ENCODE measurements at regions not wholly inside any gene's neighbourhood (a gene's known extent, or its start where the extent isn't known, plus 50 kb on each side); places are given as distances from the start of the nearest gene placed in this dataset.
"Not testable (repeated sequence)": the region's sequence is repeated elsewhere in the genome, so short reads cannot be mapped to it uniquely, and the experiment has no call there.

GRCh38 chr9:91017245-91017644, 215.6 kb downstream of the SYK start:
- H3K9me3 ChIP-seq (ENCODE audit: control insufficient read depth, insufficient read depth, low read length), result no peaks in the 10 kb centered on the region
- no peaks in the 10 kb centered on the region for H3K4me1 ChIP-seq (ENCODE audit: control insufficient read depth, low read length)
- H3K9me2 ChIP-seq (replicated peaks; ENCODE audit: control insufficient read depth, low read length), result no peaks in the 10 kb centered on the region
- no peaks in the 10 kb centered on the region for H3F3A ChIP-seq (ENCODE audit: control insufficient read depth, insufficient read depth)
- peaks cover 5% of the 10 kb centered on the region for H3K27me3 ChIP-seq (ENCODE audit: control insufficient read depth, low read length)
- no peaks in the 10 kb centered on the region for H3K79me2 ChIP-seq (ENCODE audit: control insufficient read depth, low read length)
- H3K36me3 ChIP-seq (ENCODE audit: control insufficient read depth, low read length), result no peaks in the 10 kb centered on the region
- H3K4me2 ChIP-seq (ENCODE audit: low read length), result no peak overlapping the region
- H3K4me3 ChIP-seq (ENCODE audit: low read length), result no peak overlapping the region
- H3K27ac ChIP-seq (ENCODE audit: low read depth, low read length), result no peak overlapping the region
- TF ChIP-seq EZH2phosphoT487 (IDR thresholded peaks at IDR 0.05; ENCODE audit: borderline replicate concordance, low read length) (no peak), CTCF (IDR thresholded peaks at IDR 0.05; ENCODE audit: low read depth, low read length, poor library complexity, severe bottlenecking) (no peak)
- no peaks in the 10 kb centered on the region for H4K20me1 ChIP-seq (ENCODE audit: control insufficient read depth, insufficient read depth, low read depth, low read length)

- H3K4me2 ChIP-seq (ENCODE audit: low read length); H3K27ac ChIP-seq (ENCODE audit: low read depth, low read length); H3K9me2 ChIP-seq (replicated peaks; ENCODE audit: control insufficient read depth, low read length): not testable (repeated sequence)
These were observed 218.3 kb downstream of the SYK start for GRCh38 chr9:91019871-91020270.

GRCh38 chr9:91021656-91022055, 220.0 kb downstream of the SYK start:
- not testable (repeated sequence) for H3K36me3 ChIP-seq (ENCODE audit: control insufficient read depth, low read length); H3K27ac ChIP-seq (ENCODE audit: low read depth, low read length); H3K9me3 ChIP-seq (ENCODE audit: control insufficient read depth, insufficient read depth, low read length); H3K4me2 ChIP-seq (ENCODE audit: low read length); H3K4me3 ChIP-seq (ENCODE audit: low read length); H3K79me2 ChIP-seq (ENCODE audit: control insufficient read depth, low read length); H4K20me1 ChIP-seq (ENCODE audit: control insufficient read depth, insufficient read depth, low read depth, low read length); H3K9me2 ChIP-seq (replicated peaks; ENCODE audit: control insufficient read depth, low read length); H3F3A ChIP-seq (ENCODE audit: control insufficient read depth, insufficient read depth); H3K27me3 ChIP-seq (ENCODE audit: control insufficient read depth, low read length); H3K4me1 ChIP-seq (ENCODE audit: control insufficient read depth, low read length)

More at GRCh38 chr9:91019871-91020270, 218.3 kb downstream of the SYK start:
- not testable (repeated sequence) for H3K9me3 ChIP-seq (ENCODE audit: control insufficient read depth, insufficient read depth, low read length); H3F3A ChIP-seq (ENCODE audit: control insufficient read depth, insufficient read depth); H3K4me3 ChIP-seq (ENCODE audit: low read length); H3K27me3 ChIP-seq (ENCODE audit: control insufficient read depth, low read length); H3K36me3 ChIP-seq (ENCODE audit: control insufficient read depth, low read length); H3K79me2 ChIP-seq (ENCODE audit: control insufficient read depth, low read length); H4K20me1 ChIP-seq (ENCODE audit: control insufficient read depth, insufficient read depth, low read depth, low read length); H3K4me1 ChIP-seq (ENCODE audit: control insufficient read depth, low read length)

- H3F3A ChIP-seq (ENCODE audit: control insufficient read depth, insufficient read depth), result no peaks in the 10 kb centered on the region
- no peaks in the 10 kb centered on the region for H3K79me2 ChIP-seq (ENCODE audit: control insufficient read depth, low read length)
- no peak overlapping the region for H3K4me2 ChIP-seq (ENCODE audit: low read length)
- H4K20me1 ChIP-seq (ENCODE audit: control insufficient read depth, insufficient read depth, low read depth, low read length), result no peaks in the 10 kb centered on the region
- no peaks in the 10 kb centered on the region for H3K36me3 ChIP-seq (ENCODE audit: control insufficient read depth, low read length)
- no peaks in the 10 kb centered on the region for H3K9me3 ChIP-seq (ENCODE audit: control insufficient read depth, insufficient read depth, low read length)
- no peaks in the 10 kb centered on the region for H3K27me3 ChIP-seq (ENCODE audit: control insufficient read depth, low read length)
- H3K9me2 ChIP-seq (replicated peaks; ENCODE audit: control insufficient read depth, low read length), result no peaks in the 10 kb centered on the region
- no peak overlapping the region for H3K27ac ChIP-seq (ENCODE audit: low read depth, low read length)
- no peaks in the 10 kb centered on the region for H3K4me1 ChIP-seq (ENCODE audit: control insufficient read depth, low read length)
- no peak overlapping the region for H3K4me3 ChIP-seq (ENCODE audit: low read length)
- no peak for TF ChIP-seq CTCF (IDR thresholded peaks at IDR 0.05; ENCODE audit: low read depth, low read length, poor library complexity, severe bottlenecking)
- TF ChIP-seq EZH2phosphoT487 (IDR thresholded peaks at IDR 0.05; ENCODE audit: borderline replicate concordance, low read length), result no peak
These were observed 222.1 kb downstream of the SYK start for GRCh38 chr9:91023741-91024140.

All from DOHH2 (cell line).